ENCODE measurements at regions not wholly inside any gene's neighbourhood (a gene's known extent, or its start where the extent isn't known, plus 50 kb on each side); places are given as distances from the start of the nearest gene placed in this dataset.

GRCh38 chr11:95570845-95571244 is 218.7 kb downstream of the FAM76B start:
- intact Hi-C loops (cut with DNase I, micrococcal nuclease) = no loop called here
- H3K4me3 Mint-ChIP-seq = no peak overlapping the region
- no peak for TF ChIP-seq CTCF (IDR thresholded peaks at IDR 0.05)

GRCh38 chr11:95569207-95569606 is 220.4 kb downstream of the FAM76B start:
- no peak overlapping the region for H3K27ac ChIP-seq (ENCODE audit: low read depth in 1 of 2, low read length in 2 of 2)
- no peak for ATAC-seq (ENCODE audit: poor library complexity)
- Mint-ChIP-seq H3K9me3 (peaks cover 10% of the 10 kb centered on the region), H3K4me1 (ENCODE audit: low read depth) (no peaks in the 10 kb centered on the region), H3K36me3 (ENCODE audit: low read depth) (no peaks in the 10 kb centered on the region), H3K27me3 (no peaks in the 10 kb centered on the region), H3K27ac (no peak overlapping the region), H3K4me3 (no peak overlapping the region)
- no peaks in the 10 kb centered on the region for H3K4me1 ChIP-seq (ENCODE audit: insufficient read depth, low read length)
- no peaks in the 10 kb centered on the region for H3K27me3 ChIP-seq (ENCODE audit: control insufficient read depth in 1 of 2, insufficient read depth in 2 of 2, low read length in 2 of 2)
- peaks cover 0 to 12% of the 10 kb centered on the region in 2 experiments for H3K9me3 ChIP-seq (ENCODE audit: control insufficient read depth in 1 of 2, insufficient read depth in 1 of 2, low read length in 2 of 2)
- H3K4me3 ChIP-seq (ENCODE audit: low read length) = no peak overlapping the region
- intact Hi-C loops (cut with DNase I, micrococcal nuclease) = no loop called here
- H3K36me3 ChIP-seq (ENCODE audit: insufficient read depth, low read length) = no peaks in the 10 kb centered on the region
- CTCF ChIA-PET = no interaction called here
- DNase-seq = no peak
- POLR2A ChIA-PET = no interaction called here
- TF ChIP-seq CTCF (IDR thresholded peaks at IDR 0.05) = no peak

More at GRCh38 chr11:95570845-95571244, 218.7 kb downstream of the FAM76B start:
- ChIA-PET POLR2A (interaction anchor here (0.6 kb wide), 1 partner anchor 168 kb away, joined by 3 read pairs; no protein-coding TSS in a partner anchor), CTCF (no interaction called here)
- peaks cover 10% of the 10 kb centered on the region for H3K9me3 Mint-ChIP-seq
- no peak overlapping the region for H3K27ac Mint-ChIP-seq
- DNase-seq = no peak
- no peaks in the 10 kb centered on the region for H3K27me3 Mint-ChIP-seq
- no peaks in the 10 kb centered on the region for H3K27me3 ChIP-seq (ENCODE audit: control insufficient read depth in 1 of 2, insufficient read depth in 2 of 2, low read length in 2 of 2)
- H3K4me3 ChIP-seq (ENCODE audit: low read length) = no peak overlapping the region
- no peaks in the 10 kb centered on the region for H3K36me3 ChIP-seq (ENCODE audit: insufficient read depth, low read length)
- H3K27ac ChIP-seq (ENCODE audit: low read depth in 1 of 2, low read length in 2 of 2) = no peak overlapping the region
- ATAC-seq (ENCODE audit: poor library complexity) = no peak
- no peaks in the 10 kb centered on the region for H3K4me1 ChIP-seq (ENCODE audit: insufficient read depth, low read length)
- no peaks in the 10 kb centered on the region for H3K4me1 Mint-ChIP-seq (ENCODE audit: low read depth)
- H3K36me3 Mint-ChIP-seq (ENCODE audit: low read depth) = no peaks in the 10 kb centered on the region
- H3K9me3 ChIP-seq (ENCODE audit: control insufficient read depth in 1 of 2, insufficient read depth in 1 of 2, low read length in 2 of 2) = peaks cover 0 to 12% of the 10 kb centered on the region in 2 experiments

- Mint-ChIP-seq H3K27ac (no peak overlapping the region), H3K9me3 (peaks cover 10% of the 10 kb centered on the region), H3K36me3 (ENCODE audit: low read depth) (no peaks in the 10 kb centered on the region)
Observed at GRCh38 chr11:95568281-95568680, 221.3 kb downstream of the FAM76B start.

More at GRCh38 chr11:95568281-95568680, 221.3 kb downstream of the FAM76B start:
- peaks cover 0 to 12% of the 10 kb centered on the region in 2 experiments for H3K9me3 ChIP-seq (ENCODE audit: control insufficient read depth in 1 of 2, insufficient read depth in 1 of 2, low read length in 2 of 2)
- H3K4me1 Mint-ChIP-seq (ENCODE audit: low read depth) = no peaks in the 10 kb centered on the region
- ATAC-seq (ENCODE audit: poor library complexity) (no peak), DNase-seq (no peak)
- H3K36me3 ChIP-seq (ENCODE audit: insufficient read depth, low read length) = no peaks in the 10 kb centered on the region
- CTCF ChIA-PET = no interaction called here
- H3K27ac ChIP-seq (ENCODE audit: low read depth in 1 of 2, low read length in 2 of 2) = no peak overlapping the region
- H3K27me3 Mint-ChIP-seq = no peaks in the 10 kb centered on the region
- no peak for TF ChIP-seq CTCF (IDR thresholded peaks at IDR 0.05)
- H3K27me3 ChIP-seq (ENCODE audit: control insufficient read depth in 1 of 2, insufficient read depth in 2 of 2, low read length in 2 of 2) = no peaks in the 10 kb centered on the region
- H3K4me3 Mint-ChIP-seq = no peak overlapping the region
- POLR2A ChIA-PET = no interaction called here
- intact Hi-C loops (cut with DNase I, micrococcal nuclease) = no loop called here
- no peak overlapping the region for H3K4me3 ChIP-seq (ENCODE audit: low read length)
- H3K4me1 ChIP-seq (ENCODE audit: insufficient read depth, low read length) = no peaks in the 10 kb centered on the region
